SK-N-SH (cell line): ENCODE measurements at regions not wholly inside any gene's neighbourhood (a gene's known extent, or its start where the extent isn't known, plus 50 kb on each side); places are given as distances from the start of the nearest gene placed in this dataset.

Experiments
- CTCF ChIA-PET: fragments of 300-600, 350-600 bp; formaldehyde crosslinking; extraction: SDS; loops from one replicate; lab custom pipeline; 2021; lab: Yijun Ruan, JAX
- POLR2A ChIA-PET: fragments of 350-600 bp; sonication (Branson Sonifier 250); formaldehyde crosslinking; extraction: SDS; loops from one replicate; lab custom pipeline; 2020; ENCODE audit warnings: antibody characterized with exemption, inconsistent platforms; lab: Yijun Ruan, JAX
- DNase-seq: peaks from one replicate; pipeline ENCODE4 v3.0.0; 2012
- H2AFZ ChIP-seq: fragments of 200-600 bp; sonication (generic); 2 replicates; pipeline ENCODE4 v1.8.1; 2016; ENCODE audit warnings: antibody characterized with exemption, mild to moderate bottlenecking, low read depth
- H3F3A ChIP-seq: fragments of 200-600 bp; sonication (generic); replicated peaks from 2 replicates; pipeline ENCODE3; 2016; ENCODE audit warnings: antibody characterized with exemption, mild to moderate bottlenecking; ENCODE audit not compliant: insufficient read depth
- H3K27ac ChIP-seq, 2 experiments: fragments of 200-500 bp in 1 of 2; fragments of 200-600 bp in 1 of 2; sonication (Bioruptor generic) in 1 of 2; sonication (generic), shearing (Covaris generic) in 1 of 2; 2 replicates each; pipeline versions ENCODE4 v1.5.1 to v1.6.1; 2014 to 2016; ENCODE audit warnings: low read depth in 2 of 2, inconsistent platforms in 1 of 2, low read length in 1 of 2, mild to moderate bottlenecking in 1 of 2, mixed read lengths in 1 of 2
- H3K27me3 ChIP-seq: fragments of 200-600 bp; sonication (generic), shearing (Covaris generic); 2 replicates; pipeline ENCODE4 v1.6.1; 2016; ENCODE audit warnings: mixed run types; ENCODE audit not compliant: insufficient read depth
- H3K36me3 ChIP-seq, 2 experiments: fragments of 200-500 bp in 1 of 2; fragments of 200-600 bp in 1 of 2; sonication (Bioruptor generic) in 1 of 2; sonication (generic) in 1 of 2; replicated peaks in 1 of 2; 2 replicates each; pipeline versions ENCODE3 to v1.5.1; 2014 to 2016; ENCODE audit warnings: low read length in 1 of 2, mild to moderate bottlenecking in 1 of 2; ENCODE audit not compliant: insufficient read depth in 2 of 2, control insufficient read depth in 1 of 2
- H3K4me1 ChIP-seq, 2 experiments: fragments of 200-500 bp in 1 of 2; fragments of 200-600 bp in 1 of 2; sonication (Bioruptor generic) in 1 of 2; sonication (generic), shearing (Covaris generic) in 1 of 2; 2 replicates each; pipeline versions ENCODE4 v1.5.1 to v1.6.1; 2014 to 2016; ENCODE audit warnings: low read depth in 1 of 2, low read length in 1 of 2, mixed run types in 1 of 2; ENCODE audit not compliant: insufficient read depth in 2 of 2, control insufficient read depth in 1 of 2
- H3K4me2 ChIP-seq: fragments of 200-600 bp; sonication (generic), shearing (Covaris generic); 2 replicates; pipeline ENCODE4 v1.6.1; 2017; ENCODE audit warnings: mixed run types
- H3K4me3 ChIP-seq, 2 experiments: fragments of 200-500 bp in 1 of 2; fragments of 200-600 bp in 1 of 2; sonication (Bioruptor generic) in 1 of 2; sonication (generic), shearing (Covaris generic) in 1 of 2; 2 replicates each; pipeline versions ENCODE4 v1.5.1 to v1.8.1; 2014 to 2016; ENCODE audit warnings: low read depth in 2 of 2, inconsistent platforms in 1 of 2, low read length in 1 of 2, mild to moderate bottlenecking in 1 of 2, mixed read lengths in 1 of 2, moderate library complexity in 1 of 2
- H3K79me2 ChIP-seq: fragments of 200-600 bp; sonication (generic); 2 replicates; pipeline ENCODE4 v1.8.1; 2017; ENCODE audit warnings: mild to moderate bottlenecking; ENCODE audit not compliant: insufficient read depth
- H3K9ac ChIP-seq: fragments of 200-600 bp; sonication (generic); 2 replicates; pipeline ENCODE4 v1.6.1; 2017; ENCODE audit warnings: mixed run types
- H3K9me2 ChIP-seq: fragments of 200-600 bp; sonication (generic); 2 replicates; pipeline ENCODE4 v1.6.1; 2017; ENCODE audit warnings: mixed run types
- H3K9me3 ChIP-seq: fragments of 200-600 bp; sonication (generic); 2 replicates; pipeline ENCODE4 v1.6.1; 2017; ENCODE audit warnings: mixed run types, mild to moderate bottlenecking, moderate library complexity
- H4K20me1 ChIP-seq: fragments of 200-600 bp; sonication (generic); 2 replicates; pipeline ENCODE4 v1.6.1; 2017; ENCODE audit warnings: mild to moderate bottlenecking, mixed run types; ENCODE audit not compliant: insufficient read depth
- ELF1 ChIP-seq: IDR thresholded peaks from 2 replicates; pipeline ENCODE4 v1.4.0; 2012
- EP300 ChIP-seq, 2 experiments: IDR thresholded peaks; 2 replicates each; pipeline versions ENCODE4 v1.4.0 to v1.6.1; 2012; ENCODE audit warnings: borderline replicate concordance in 1 of 2, low read depth in 1 of 2, low read length in 1 of 2
- FOSL2 ChIP-seq: IDR thresholded peaks from 2 replicates; pipeline ENCODE4 v1.4.0; 2012; ENCODE audit warnings: low read depth, mild to moderate bottlenecking, moderate library complexity, borderline replicate concordance
- FOXJ3 ChIP-seq: sonication (generic); formaldehyde crosslinking; IDR thresholded peaks from 2 replicates; pipeline ENCODE4 v1.5.1; 2020; ENCODE audit warnings: mild to moderate bottlenecking, missing genetic modification reagents
- FOXM1 ChIP-seq: IDR thresholded peaks from 2 replicates; pipeline ENCODE4 v1.4.0; 2012; ENCODE audit warnings: low read depth, mild to moderate bottlenecking
- GABPA ChIP-seq: IDR thresholded peaks from 2 replicates; pipeline ENCODE4 v1.4.0; 2012; ENCODE audit warnings: low read depth, mild to moderate bottlenecking
- GATA2 ChIP-seq: sonication (generic); formaldehyde crosslinking; IDR thresholded peaks from 2 replicates; pipeline ENCODE4 v1.5.0; 2020; ENCODE audit warnings: mild to moderate bottlenecking, missing genetic modification reagents
- JUND ChIP-seq: IDR thresholded peaks from 2 replicates; pipeline ENCODE4 v1.4.0; 2012
- MEF2A ChIP-seq: IDR thresholded peaks from 2 replicates; pipeline ENCODE4 v1.4.0; 2012; ENCODE audit warnings: low read depth, borderline replicate concordance
- MXI1 ChIP-seq: IDR thresholded peaks from 2 replicates; pipeline ENCODE4 v1.6.1; 2012; ENCODE audit warnings: mild to moderate bottlenecking, low read depth, low read length, improper control_type of control experiment
- NRF1 ChIP-seq: IDR thresholded peaks from 2 replicates; pipeline ENCODE4 v1.6.1; 2012; ENCODE audit warnings: low read depth, mild to moderate bottlenecking, low read length
- RAD21 ChIP-seq: IDR thresholded peaks from 2 replicates; pipeline ENCODE4 v1.6.1; 2012; ENCODE audit warnings: mild to moderate bottlenecking, low read length
- RCOR1 ChIP-seq: fragments of 150-350 bp; IDR thresholded peaks from 2 replicates; pipeline ENCODE4 v1.6.1; 2017; ENCODE audit warnings: antibody characterized with exemption, low read length
- RFX5 ChIP-seq: IDR thresholded peaks from 2 replicates; pipeline ENCODE4 v1.6.1; 2012; ENCODE audit warnings: mild to moderate bottlenecking, improper control_type of control experiment, low read length
- SIN3A ChIP-seq: IDR thresholded peaks from 2 replicates; pipeline ENCODE4 v1.6.1; 2012; ENCODE audit warnings: low read depth, mild to moderate bottlenecking, low read length, moderate library complexity, borderline replicate concordance
- TAF1 ChIP-seq: IDR thresholded peaks from 2 replicates; pipeline ENCODE4 v1.6.1; 2012; ENCODE audit warnings: low read depth, mild to moderate bottlenecking, low read length, moderate library complexity, borderline replicate concordance
- TCF12 ChIP-seq: IDR thresholded peaks from 2 replicates; pipeline ENCODE4 v1.4.0; 2012
- TEAD4 ChIP-seq: IDR thresholded peaks from 2 replicates; pipeline ENCODE4 v1.4.0; 2012; ENCODE audit warnings: mild to moderate bottlenecking, borderline replicate concordance; ENCODE audit not compliant: insufficient read depth
- YY1 ChIP-seq: IDR thresholded peaks from 2 replicates; pipeline ENCODE4 v1.4.0; 2012; ENCODE audit warnings: low read depth, mild to moderate bottlenecking
- WGBS: methylation state at CpG from one replicate; pipeline ENCODE4 v1.1.6; 2017; ENCODE audit warnings: low lambda C conversion rate; 5-methylcytosine and 5-hydroxymethylcytosine counted together
- TF ChIP-seq, protein P1 (sequence below): fragments of 150-350 bp; IDR thresholded peaks from 2 replicates; pipeline ENCODE4 v1.6.1; 2017; ENCODE audit warnings: antibody characterized with exemption, low read length, low read depth, borderline replicate concordance
- TF ChIP-seq, protein P2 (sequence below): IDR thresholded peaks from 2 replicates; pipeline ENCODE4 v1.4.0; 2012; ENCODE audit warnings: low read depth, borderline replicate concordance
- TF ChIP-seq, protein P3 (sequence below): IDR thresholded peaks from 2 replicates; pipeline ENCODE4 v1.4.0; 2012; ENCODE audit warnings: low read depth, borderline replicate concordance

DNA sequence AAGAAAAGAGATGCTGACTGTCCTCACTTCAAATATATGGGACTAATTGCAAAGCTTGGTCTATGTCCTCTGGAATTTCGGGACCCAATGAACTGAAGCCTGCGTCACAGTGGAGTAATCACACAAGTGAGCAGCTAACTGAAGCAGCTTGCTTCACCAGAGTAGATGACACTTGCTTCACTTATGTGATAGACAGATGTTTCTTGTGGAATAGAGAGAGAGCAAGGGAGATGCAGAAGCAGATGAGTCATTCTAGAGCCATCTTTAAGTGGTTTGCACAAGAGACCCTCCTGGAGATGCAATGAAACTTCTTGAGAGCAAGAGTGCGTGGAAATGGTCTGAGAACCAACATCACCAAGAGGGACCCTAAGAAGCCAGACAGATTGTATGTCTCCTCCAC, 1537.1 kb upstream of the FLRT2 start:
- ChIA-PET POLR2A (no interaction called here), CTCF (no interaction called here)
- no peaks in the 10 kb centered on the region for H3K4me1 ChIP-seq
- H3K27me3 ChIP-seq: no peaks in the 10 kb centered on the region
- no peak overlapping the region for H3K4me2 ChIP-seq
- no peaks in the 10 kb centered on the region for H4K20me1 ChIP-seq
- no peaks in the 10 kb centered on the region for H3K79me2 ChIP-seq
- H3K36me3 ChIP-seq: no peaks in the 10 kb centered on the region
- TF ChIP-seq FOSL2: no peak
- TF ChIP-seq, protein P1, sequence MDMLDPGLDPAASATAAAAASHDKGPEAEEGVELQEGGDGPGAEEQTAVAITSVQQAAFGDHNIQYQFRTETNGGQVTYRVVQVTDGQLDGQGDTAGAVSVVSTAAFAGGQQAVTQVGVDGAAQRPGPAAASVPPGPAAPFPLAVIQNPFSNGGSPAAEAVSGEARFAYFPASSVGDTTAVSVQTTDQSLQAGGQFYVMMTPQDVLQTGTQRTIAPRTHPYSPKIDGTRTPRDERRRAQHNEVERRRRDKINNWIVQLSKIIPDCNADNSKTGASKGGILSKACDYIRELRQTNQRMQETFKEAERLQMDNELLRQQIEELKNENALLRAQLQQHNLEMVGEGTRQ: no peak
- TF ChIP-seq, protein P2, sequence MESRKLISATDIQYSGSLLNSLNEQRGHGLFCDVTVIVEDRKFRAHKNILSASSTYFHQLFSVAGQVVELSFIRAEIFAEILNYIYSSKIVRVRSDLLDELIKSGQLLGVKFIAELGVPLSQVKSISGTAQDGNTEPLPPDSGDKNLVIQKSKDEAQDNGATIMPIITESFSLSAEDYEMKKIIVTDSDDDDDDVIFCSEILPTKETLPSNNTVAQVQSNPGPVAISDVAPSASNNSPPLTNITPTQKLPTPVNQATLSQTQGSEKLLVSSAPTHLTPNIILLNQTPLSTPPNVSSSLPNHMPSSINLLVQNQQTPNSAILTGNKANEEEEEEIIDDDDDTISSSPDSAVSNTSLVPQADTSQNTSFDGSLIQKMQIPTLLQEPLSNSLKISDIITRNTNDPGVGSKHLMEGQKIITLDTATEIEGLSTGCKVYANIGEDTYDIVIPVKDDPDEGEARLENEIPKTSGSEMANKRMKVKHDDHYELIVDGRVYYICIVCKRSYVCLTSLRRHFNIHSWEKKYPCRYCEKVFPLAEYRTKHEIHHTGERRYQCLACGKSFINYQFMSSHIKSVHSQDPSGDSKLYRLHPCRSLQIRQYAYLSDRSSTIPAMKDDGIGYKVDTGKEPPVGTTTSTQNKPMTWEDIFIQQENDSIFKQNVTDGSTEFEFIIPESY: no peak
- no peak for TF ChIP-seq GATA2 (CRISPR knock-in tag)
- TF ChIP-seq RFX5: no peak
- no peak for TF ChIP-seq TAF1
- no peak for TF ChIP-seq TEAD4
- TF ChIP-seq TCF12: no peak
- TF ChIP-seq, protein P3, sequence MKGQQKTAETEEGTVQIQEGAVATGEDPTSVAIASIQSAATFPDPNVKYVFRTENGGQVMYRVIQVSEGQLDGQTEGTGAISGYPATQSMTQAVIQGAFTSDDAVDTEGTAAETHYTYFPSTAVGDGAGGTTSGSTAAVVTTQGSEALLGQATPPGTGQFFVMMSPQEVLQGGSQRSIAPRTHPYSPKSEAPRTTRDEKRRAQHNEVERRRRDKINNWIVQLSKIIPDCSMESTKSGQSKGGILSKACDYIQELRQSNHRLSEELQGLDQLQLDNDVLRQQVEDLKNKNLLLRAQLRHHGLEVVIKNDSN: no peak
- TF ChIP-seq EP300 (IDR thresholded peaks at IDR 0.05; ENCODE audit: borderline replicate concordance in 1 of 2, low read depth in 1 of 2, low read length in 1 of 2): no peak
- no peak overlapping the region for H3K9ac ChIP-seq
- no peak overlapping the region for H3K27ac ChIP-seq
- H2AFZ ChIP-seq: no peak overlapping the region
- no peak overlapping the region for H3K4me3 ChIP-seq
- no peaks in the 10 kb centered on the region for H3F3A ChIP-seq
- 11% methylated on average over 3 of the region's 3 CpGs for WGBS
- no peaks in the 10 kb centered on the region for H3K9me2 ChIP-seq
- DNase-seq: no peak
- H3K9me3 ChIP-seq: no peaks in the 10 kb centered on the region

DNA sequence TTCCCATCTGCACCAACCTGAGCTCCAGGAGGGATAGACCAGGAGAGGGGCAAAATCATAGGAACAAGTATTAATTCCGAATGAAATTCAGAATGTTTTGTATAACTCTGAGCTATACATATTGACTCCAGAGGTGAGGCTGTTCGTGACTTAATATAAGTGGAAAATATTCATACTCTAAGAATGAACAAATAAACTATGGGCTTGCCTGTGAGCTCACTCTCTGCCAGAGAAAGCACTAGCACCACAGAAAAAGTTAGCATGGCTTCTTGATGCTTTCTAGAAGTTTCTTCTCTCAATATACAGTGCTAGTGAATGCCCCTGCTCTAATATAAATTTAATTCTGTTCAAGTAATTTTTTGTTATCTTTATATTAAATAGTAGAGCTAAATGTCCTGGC, 1536.4 kb upstream of the FLRT2 start:
- Histone ChIP-seq H3K9me2 (no peaks in the 10 kb centered on the region), H2AFZ (no peak overlapping the region), H3K9me3 (no peaks in the 10 kb centered on the region), H3K9ac (no peak overlapping the region), H3K36me3 (no peaks in the 10 kb centered on the region), H3K27me3 (no peaks in the 10 kb centered on the region), H4K20me1 (no peaks in the 10 kb centered on the region), H3K27ac (no peak overlapping the region), H3K4me2 (no peak overlapping the region), H3F3A (no peaks in the 10 kb centered on the region), H3K4me3 (no peak overlapping the region), H3K4me1 (no peaks in the 10 kb centered on the region), H3K79me2 (no peaks in the 10 kb centered on the region)
- DNase-seq: no peak
- CTCF ChIA-PET: no interaction called here
- TF ChIP-seq YY1 (no peak), RFX5 (no peak), JUND (no peak), NRF1 (no peak), GABPA (no peak), FOXM1 (no peak), MXI1 (no peak), MEF2A (no peak), RCOR1 (no peak), EP300 (IDR thresholded peaks at IDR 0.05; ENCODE audit: borderline replicate concordance in 1 of 2, low read depth in 1 of 2, low read length in 1 of 2) (no peak), SIN3A (no peak), FOXJ3 (no peak), ELF1 (no peak), RAD21 (no peak), TEAD4 (no peak)
- TF ChIP-seq, protein P3: no peak
- TF ChIP-seq, protein P2: no peak
- TF ChIP-seq, protein P1: no peak
- POLR2A ChIA-PET: no interaction called here
- WGBS: 5% methylated on average over 2 of the region's 2 CpGs
